ENCODE measurements at regions not wholly inside any gene's neighbourhood (a gene's known extent, or its start where the extent isn't known, plus 50 kb on each side); places are given as distances from the start of the nearest gene placed in this dataset.
"Not testable (repeated sequence)": the region's sequence is repeated elsewhere in the genome, so short reads cannot be mapped to it uniquely, and the experiment has no call there.

- H3K27me3 Mint-ChIP-seq (ENCODE audit: low read depth): peaks cover 11% of the 10 kb centered on the region
- no peak overlapping the region for H3K27ac Mint-ChIP-seq
- no peaks in the 10 kb centered on the region for H3K4me1 Mint-ChIP-seq (ENCODE audit: low read depth)
- no peak overlapping the region for H3K4me3 Mint-ChIP-seq
- H3K9me3 Mint-ChIP-seq: no peaks in the 10 kb centered on the region
- DNase-seq (ENCODE audit: low spot score): no peak
- H3K36me3 Mint-ChIP-seq (ENCODE audit: low read depth): no peaks in the 10 kb centered on the region
Measured at GRCh38 chr1:115160728-115161127, 71.4 kb upstream of the TSPAN2 start.

GRCh38 chr1:115159958-115160357 is 70.7 kb upstream of the TSPAN2 start:
- no peak for DNase-seq (ENCODE audit: low spot score)
- Mint-ChIP-seq H3K4me1 (ENCODE audit: low read depth) (no peaks in the 10 kb centered on the region), H3K36me3 (ENCODE audit: low read depth) (no peaks in the 10 kb centered on the region), H3K27ac (no peak overlapping the region), H3K9me3 (no peaks in the 10 kb centered on the region), H3K4me3 (no peak overlapping the region), H3K27me3 (ENCODE audit: low read depth) (peaks cover 8% of the 10 kb centered on the region)

GRCh38 chr1:115158181-115158580 is 68.9 kb upstream of the TSPAN2 start:
- no peak overlapping the region for H3K27ac Mint-ChIP-seq
- no peak for DNase-seq (ENCODE audit: low spot score)

GRCh38 chr1:115156826-115157468 is 67.6 kb upstream of the TSPAN2 start:
- no peak overlapping the region for H3K27ac Mint-ChIP-seq
- H3K9me3 Mint-ChIP-seq: no peaks in the 10 kb centered on the region
- H3K4me3 Mint-ChIP-seq: no peak overlapping the region
- H3K4me1 Mint-ChIP-seq (ENCODE audit: low read depth): no peaks in the 10 kb centered on the region
- no peaks in the 10 kb centered on the region for H3K36me3 Mint-ChIP-seq (ENCODE audit: low read depth)
- H3K27me3 Mint-ChIP-seq (ENCODE audit: low read depth): peaks cover 2% of the 10 kb centered on the region
- DNase-seq (ENCODE audit: low spot score): no peak

More at GRCh38 chr1:115158181-115158580, 68.9 kb upstream of the TSPAN2 start:
- Mint-ChIP-seq H3K27me3 (ENCODE audit: low read depth) (peaks cover 2% of the 10 kb centered on the region), H3K36me3 (ENCODE audit: low read depth) (no peaks in the 10 kb centered on the region), H3K4me3 (no peak overlapping the region), H3K4me1 (ENCODE audit: low read depth) (no peaks in the 10 kb centered on the region), H3K9me3 (no peaks in the 10 kb centered on the region)

- Mint-ChIP-seq H3K4me1 (ENCODE audit: low read depth) (no peaks in the 10 kb centered on the region), H3K36me3 (ENCODE audit: low read depth) (no peaks in the 10 kb centered on the region), H3K9me3 (no peaks in the 10 kb centered on the region), H3K4me3 (no peak overlapping the region), H3K27ac (no peak overlapping the region), H3K27me3 (ENCODE audit: low read depth) (no peaks in the 10 kb centered on the region)
- DNase-seq (ENCODE audit: low spot score): no peak
Measured at GRCh38 chr1:115153966-115154557, 64.8 kb upstream of the TSPAN2 start.

GRCh38 chr1:115147928-115148327 is 58.6 kb upstream of the TSPAN2 start:
- H3K36me3 Mint-ChIP-seq (ENCODE audit: low read depth); H3K4me3 Mint-ChIP-seq; DNase-seq (ENCODE audit: low spot score); H3K9me3 Mint-ChIP-seq; H3K4me1 Mint-ChIP-seq (ENCODE audit: low read depth); H3K27ac Mint-ChIP-seq: not testable (repeated sequence)
- peaks cover 27% of the 10 kb centered on the region for H3K27me3 Mint-ChIP-seq (ENCODE audit: low read depth)

GRCh38 chr1:115145226-115145625 is 55.9 kb upstream of the TSPAN2 start:
- Mint-ChIP-seq H3K4me3 (no peak overlapping the region), H3K36me3 (ENCODE audit: low read depth) (no peaks in the 10 kb centered on the region), H3K4me1 (ENCODE audit: low read depth) (peaks cover 2% of the 10 kb centered on the region), H3K27me3 (ENCODE audit: low read depth) (peaks cover 36% of the 10 kb centered on the region), H3K9me3 (no peaks in the 10 kb centered on the region), H3K27ac (no peak overlapping the region)
- DNase-seq (ENCODE audit: low spot score): no peak

GRCh38 chr1:115144176-115144575 is 54.9 kb upstream of the TSPAN2 start:
- H3K4me3 Mint-ChIP-seq: no peak overlapping the region
- H3K9me3 Mint-ChIP-seq: no peaks in the 10 kb centered on the region
- no peaks in the 10 kb centered on the region for H3K36me3 Mint-ChIP-seq (ENCODE audit: low read depth)
- peaks cover 2% of the 10 kb centered on the region for H3K4me1 Mint-ChIP-seq (ENCODE audit: low read depth)
- no peak overlapping the region for H3K27ac Mint-ChIP-seq
- DNase-seq (ENCODE audit: low spot score): no peak
- H3K27me3 Mint-ChIP-seq (ENCODE audit: low read depth): peaks cover 39% of the 10 kb centered on the region

- Mint-ChIP-seq H3K27ac (no peak overlapping the region), H3K27me3 (ENCODE audit: low read depth) (peaks cover 44% of the 10 kb centered on the region), H3K9me3 (no peaks in the 10 kb centered on the region), H3K4me3 (no peak overlapping the region), H3K36me3 (ENCODE audit: low read depth) (no peaks in the 10 kb centered on the region), H3K4me1 (ENCODE audit: low read depth) (peaks cover under 1% of the 10 kb centered on the region)
- no peak for DNase-seq (ENCODE audit: low spot score)
Measured at GRCh38 chr1:115142616-115143015, 53.3 kb upstream of the TSPAN2 start.

- Mint-ChIP-seq H3K27ac (no peak overlapping the region), H3K9me3 (no peaks in the 10 kb centered on the region), H3K27me3 (ENCODE audit: low read depth) (peaks cover 29% of the 10 kb centered on the region), H3K4me3 (no peak overlapping the region), H3K4me1 (ENCODE audit: low read depth) (no peaks in the 10 kb centered on the region), H3K36me3 (ENCODE audit: low read depth) (no peaks in the 10 kb centered on the region)
- no peak for DNase-seq (ENCODE audit: low spot score)
Measured at GRCh38 chr1:115141145-115141454, 51.8 kb upstream of the TSPAN2 start.

GRCh38 chr1:115140442-115141144 is 51.3 kb upstream of the TSPAN2 start:
- H3K27ac Mint-ChIP-seq: no peak overlapping the region
- H3K27me3 Mint-ChIP-seq (ENCODE audit: low read depth): peaks cover 28% of the 10 kb centered on the region
- H3K36me3 Mint-ChIP-seq (ENCODE audit: low read depth): no peaks in the 10 kb centered on the region
- DNase-seq (ENCODE audit: low spot score): no peak
- H3K9me3 Mint-ChIP-seq: no peaks in the 10 kb centered on the region
- H3K4me3 Mint-ChIP-seq: no peak overlapping the region
- no peaks in the 10 kb centered on the region for H3K4me1 Mint-ChIP-seq (ENCODE audit: low read depth)

GRCh38 chr1:115139381-115139780 is 50.1 kb upstream of the TSPAN2 start:
- no peaks in the 10 kb centered on the region for H3K9me3 Mint-ChIP-seq
- no peak for DNase-seq (ENCODE audit: low spot score)
- no peaks in the 10 kb centered on the region for H3K36me3 Mint-ChIP-seq (ENCODE audit: low read depth)
- H3K27me3 Mint-ChIP-seq (ENCODE audit: low read depth): peaks cover 19% of the 10 kb centered on the region
- H3K4me1 Mint-ChIP-seq (ENCODE audit: low read depth): no peaks in the 10 kb centered on the region
- no peak overlapping the region for H3K27ac Mint-ChIP-seq
- H3K4me3 Mint-ChIP-seq: no peak overlapping the region

Measured in T-helper 2 cell treated with Interferon-gamma antibody and Interleukin-4, amounts not matched to agents 5 μg/mL and 100 μg/mL, for 36 hours (primary cell).